KMS-11 (cell line): ENCODE measurements at regions not wholly inside any gene's neighbourhood (a gene's known extent, or its start where the extent isn't known, plus 50 kb on each side); places are given as distances from the start of the nearest gene placed in this dataset.

Source experiments
- H2AFZ ChIP-seq: fragments of 200-600 bp; sonication (generic); 2 replicates; pipeline ENCODE4 v1.6.1; 2016; ENCODE audit warnings: antibody characterized with exemption, mixed run types, low read depth
- H3K27ac ChIP-seq: fragments of 200-600 bp; sonication (generic); 2 replicates; pipeline ENCODE4 v1.6.1; 2016; ENCODE audit warnings: mild to moderate bottlenecking, mixed run types
- H3K27me3 ChIP-seq: fragments of 200-600 bp; sonication (generic); 2 replicates; pipeline ENCODE4 v1.6.1; 2017; ENCODE audit warnings: mild to moderate bottlenecking, low read depth, mixed run types, moderate library complexity; ENCODE audit not compliant: insufficient read depth
- H3K36me3 ChIP-seq: fragments of 200-600 bp; sonication (generic); 2 replicates; pipeline ENCODE4 v1.6.1; 2017; ENCODE audit warnings: mild to moderate bottlenecking, mixed run types; ENCODE audit not compliant: insufficient read depth
- H3K4me1 ChIP-seq: fragments of 200-600 bp; sonication (generic); 2 replicates; pipeline ENCODE4 v1.6.1; 2016; ENCODE audit warnings: mild to moderate bottlenecking, low read depth, mixed run types; ENCODE audit not compliant: poor library complexity, severe bottlenecking
- H3K4me2 ChIP-seq: fragments of 200-600 bp; sonication (generic); 2 replicates; pipeline ENCODE4 v1.7.0; 2016; ENCODE audit warnings: mild to moderate bottlenecking, mixed run types
- H3K4me3 ChIP-seq: fragments of 200-600 bp; sonication (generic); IDR thresholded peaks from 2 replicates; pipeline ENCODE4 v1.6.1; 2017; ENCODE audit warnings: low read depth, low read length, mixed read lengths; ENCODE audit not compliant: insufficient read depth
- H3K79me2 ChIP-seq: fragments of 200-600 bp; sonication (generic); 2 replicates; pipeline ENCODE4 v1.6.1; 2016; ENCODE audit warnings: low read depth, mixed run types; ENCODE audit not compliant: insufficient read depth
- H3K9ac ChIP-seq: fragments of 200-600 bp; sonication (generic); 2 replicates; pipeline ENCODE4 v1.6.1; 2016; ENCODE audit warnings: mild to moderate bottlenecking, mixed run types
- H4K20me1 ChIP-seq: fragments of 200-600 bp; sonication (generic); 2 replicates; pipeline ENCODE4 v1.6.1; 2016; ENCODE audit warnings: mild to moderate bottlenecking, mixed run types; ENCODE audit not compliant: insufficient read depth
- TF ChIP-seq, protein P1 (sequence below): fragments of 200-600 bp; sonication (generic); conservative IDR thresholded peaks from 2 replicates; pipeline ENCODE4 v1.6.1; 2017; ENCODE audit warnings: low read depth, mild to moderate bottlenecking, antibody characterized with exemption, low read length, moderate library complexity, mixed read lengths

GRCh38 chr15:62785881-62786828, 256.4 kb upstream of the TPM1 start:
- Histone ChIP-seq H3K79me2 (no peaks in the 10 kb centered on the region), H3K4me2 (no peak overlapping the region), H3K27ac (no peak overlapping the region), H3K9ac (no peak overlapping the region), H2AFZ (no peak overlapping the region), H3K4me1 (no peaks in the 10 kb centered on the region), H4K20me1 (no peaks in the 10 kb centered on the region), H3K4me3 (no peak overlapping the region), H3K27me3 (no peaks in the 10 kb centered on the region), H3K36me3 (no peaks in the 10 kb centered on the region)
- TF ChIP-seq, protein P1, sequence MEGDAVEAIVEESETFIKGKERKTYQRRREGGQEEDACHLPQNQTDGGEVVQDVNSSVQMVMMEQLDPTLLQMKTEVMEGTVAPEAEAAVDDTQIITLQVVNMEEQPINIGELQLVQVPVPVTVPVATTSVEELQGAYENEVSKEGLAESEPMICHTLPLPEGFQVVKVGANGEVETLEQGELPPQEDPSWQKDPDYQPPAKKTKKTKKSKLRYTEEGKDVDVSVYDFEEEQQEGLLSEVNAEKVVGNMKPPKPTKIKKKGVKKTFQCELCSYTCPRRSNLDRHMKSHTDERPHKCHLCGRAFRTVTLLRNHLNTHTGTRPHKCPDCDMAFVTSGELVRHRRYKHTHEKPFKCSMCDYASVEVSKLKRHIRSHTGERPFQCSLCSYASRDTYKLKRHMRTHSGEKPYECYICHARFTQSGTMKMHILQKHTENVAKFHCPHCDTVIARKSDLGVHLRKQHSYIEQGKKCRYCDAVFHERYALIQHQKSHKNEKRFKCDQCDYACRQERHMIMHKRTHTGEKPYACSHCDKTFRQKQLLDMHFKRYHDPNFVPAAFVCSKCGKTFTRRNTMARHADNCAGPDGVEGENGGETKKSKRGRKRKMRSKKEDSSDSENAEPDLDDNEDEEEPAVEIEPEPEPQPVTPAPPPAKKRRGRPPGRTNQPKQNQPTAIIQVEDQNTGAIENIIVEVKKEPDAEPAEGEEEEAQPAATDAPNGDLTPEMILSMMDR, result no peak

DNA sequence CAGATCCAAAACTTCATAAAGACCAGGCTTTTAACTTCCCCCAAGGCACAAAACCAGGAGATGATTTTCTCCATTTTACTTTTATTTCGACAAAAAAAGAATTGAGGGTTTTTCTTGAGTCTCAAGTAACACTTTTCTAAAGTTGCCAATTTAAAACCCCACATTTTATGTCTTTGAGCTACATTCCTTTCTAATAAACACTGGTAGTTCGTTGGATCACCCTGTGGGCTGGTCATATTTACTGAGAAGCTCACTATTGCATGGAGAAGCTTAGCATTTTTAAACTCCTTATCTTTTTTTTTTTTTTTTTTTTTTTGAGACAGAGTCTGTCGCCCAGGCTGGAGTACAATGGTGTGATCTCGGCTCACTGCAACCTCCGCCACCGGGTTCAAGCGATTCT, 255.1 kb upstream of the TPM1 start:
- Histone ChIP-seq H3K4me3 (no peak overlapping the region), H3K27ac (no peak overlapping the region), H3K4me2 (no peak overlapping the region), H2AFZ (no peak overlapping the region), H3K79me2 (no peaks in the 10 kb centered on the region), H3K9ac (no peak overlapping the region), H3K4me1 (no peaks in the 10 kb centered on the region), H3K36me3 (no peaks in the 10 kb centered on the region), H4K20me1 (no peaks in the 10 kb centered on the region), H3K27me3 (no peaks in the 10 kb centered on the region)
- TF ChIP-seq, protein P1, result no peak

DNA sequence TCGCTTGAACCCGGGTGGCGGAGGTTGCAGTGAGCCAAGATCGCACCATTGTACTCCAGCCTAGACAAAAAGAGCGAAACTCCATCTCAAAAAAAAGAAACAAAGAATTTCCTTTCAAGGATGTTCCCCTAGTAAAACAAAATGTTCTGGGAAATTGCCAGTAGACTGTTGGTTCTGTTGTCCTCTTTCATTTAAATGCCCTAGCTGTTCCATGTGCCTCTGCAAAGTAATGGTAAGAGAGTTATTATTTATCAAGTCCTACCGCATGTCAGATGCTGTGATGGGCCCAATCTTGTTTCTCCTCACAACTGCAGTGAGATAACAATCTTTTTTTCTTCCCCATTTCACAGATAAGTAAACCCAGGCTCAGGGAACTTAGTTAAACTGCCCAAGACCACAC, 254.3 kb upstream of the TPM1 start:
- Histone ChIP-seq H3K4me2 (no peak overlapping the region), H3K4me3 (no peak overlapping the region), H3K36me3 (no peaks in the 10 kb centered on the region), H3K79me2 (no peaks in the 10 kb centered on the region), H3K9ac (no peak overlapping the region), H3K4me1 (no peaks in the 10 kb centered on the region), H2AFZ (no peak overlapping the region), H3K27ac (no peak overlapping the region), H3K27me3 (no peaks in the 10 kb centered on the region), H4K20me1 (no peaks in the 10 kb centered on the region)
- TF ChIP-seq, protein P1, result no peak

DNA sequence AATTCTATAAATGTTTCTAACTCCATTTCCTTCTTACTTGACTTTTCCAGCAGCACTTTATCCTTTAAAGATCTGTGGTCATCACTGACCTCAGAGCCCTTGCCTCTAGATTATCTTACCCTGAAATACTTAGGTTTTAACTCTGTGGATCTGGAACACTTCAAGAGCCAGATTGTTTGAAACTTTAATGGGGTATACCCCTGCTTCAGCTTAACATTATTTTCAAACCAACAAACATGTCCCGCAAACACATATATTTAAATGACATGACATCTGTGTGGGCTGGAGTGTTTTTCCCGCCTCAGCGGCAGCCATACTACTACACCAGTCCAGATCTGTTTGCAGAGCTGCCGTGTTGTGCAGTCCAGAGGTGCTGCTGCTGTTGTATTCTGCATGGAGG, 252.0 kb upstream of the TPM1 start:
- Histone ChIP-seq H4K20me1 (no peaks in the 10 kb centered on the region), H3K36me3 (no peaks in the 10 kb centered on the region), H3K4me1 (no peaks in the 10 kb centered on the region), H3K27ac (no peak overlapping the region), H3K9ac (no peak overlapping the region), H2AFZ (no peak overlapping the region), H3K79me2 (no peaks in the 10 kb centered on the region), H3K4me3 (no peak overlapping the region), H3K4me2 (no peak overlapping the region), H3K27me3 (no peaks in the 10 kb centered on the region)
- TF ChIP-seq, protein P1, result no peak
